Panc1 (cell line): ENCODE measurements at regions not wholly inside any gene's neighbourhood (a gene's known extent, or its start where the extent isn't known, plus 50 kb on each side); places are given as distances from the start of the nearest gene placed in this dataset.

Experiments
- ATAC-seq: fragments of 200-7000 bp; cut with Tn5 transposase; 2 replicates; pipeline ENCODE4 v1.9.1; 2020; ENCODE audit warnings: mild to moderate bottlenecking, moderate library complexity
- BruUV-seq: library from RNA; stranded (reverse); fragments of 400-500 nt; replicated peaks from 2 replicates; lab custom pipeline; 2021; lab: Mats Ljungman, UMichigan
- CTCF ChIA-PET: fragments of 300-600 bp; sonication (Branson Sonifier 250); formaldehyde crosslinking; loops from one replicate; lab custom pipeline; 2022; ENCODE audit warnings: antibody characterized with exemption; lab: Charles Lee
- POLR2A ChIA-PET: fragments of 300-600 bp; sonication (Branson Sonifier 250); formaldehyde crosslinking; loops from one replicate; lab custom pipeline; 2022; ENCODE audit warnings: antibody characterized with exemption; lab: Charles Lee
- DNase-seq: peaks from one replicate; pipeline ENCODE4 v3.0.0-alpha.2; 2010; ENCODE audit warnings: low read depth, low spot score
- H3K27ac ChIP-seq: 2 replicates; pipeline ENCODE4 v1.5.1; 2011; ENCODE audit warnings: mild to moderate bottlenecking, low read length, inconsistent platforms
- H3K27me3 ChIP-seq: fragments of 200-500 bp; sonication (Bioruptor generic); 2 replicates; pipeline ENCODE4 v1.6.0; 2014; ENCODE audit warnings: low read length, inconsistent platforms; ENCODE audit not compliant: control insufficient read depth, insufficient read depth
- H3K36me3 ChIP-seq: fragments of 200-500 bp; sonication (Bioruptor generic); 2 replicates; pipeline ENCODE4 v1.5.1; 2014; ENCODE audit warnings: inconsistent platforms, mild to moderate bottlenecking, low read length, moderate library complexity; ENCODE audit not compliant: control insufficient read depth, insufficient read depth
- H3K4me1 ChIP-seq: 2 replicates; pipeline ENCODE4 v1.5.1; 2011; ENCODE audit warnings: inconsistent platforms, mild to moderate bottlenecking, low read length, moderate library complexity; ENCODE audit not compliant: control insufficient read depth, insufficient read depth
- H3K4me3 ChIP-seq, 2 experiments: 2 replicates each; pipeline ENCODE4 v1.5.1; 2011 to 2012; ENCODE audit warnings: low read depth in 2 of 2, low read length in 2 of 2, mild to moderate bottlenecking in 2 of 2, inconsistent platforms in 1 of 2, moderate library complexity in 1 of 2
- H3K9me3 ChIP-seq: fragments of 200-500 bp; sonication (Bioruptor generic); 2 replicates; pipeline ENCODE4 v1.5.1; 2014; ENCODE audit warnings: low read depth, mild to moderate bottlenecking, inconsistent platforms, low read length, moderate library complexity; ENCODE audit not compliant: control insufficient read depth, insufficient read depth
- CTCF ChIP-seq: fragments of 450-650 bp; IDR thresholded peaks from 2 replicates; pipeline ENCODE4 v1.5.1; 2017; ENCODE audit warnings: mild to moderate bottlenecking
- POLR2AphosphoS5 ChIP-seq: IDR thresholded peaks from 2 replicates; pipeline ENCODE4 v1.6.1; 2012; ENCODE audit warnings: mild to moderate bottlenecking, low read depth, low read length, moderate library complexity
- REST ChIP-seq, 2 experiments: IDR thresholded peaks; 2 replicates each; pipeline ENCODE4 v1.6.1; 2011 to 2012; ENCODE audit warnings: low read depth in 2 of 2, control low read depth in 1 of 2, low read length in 1 of 2, mild to moderate bottlenecking in 1 of 2, moderate library complexity in 1 of 2; ENCODE audit not compliant: insufficient read depth in 1 of 2
- SIN3A ChIP-seq: IDR thresholded peaks from 2 replicates; pipeline ENCODE4 v1.6.1; 2012; ENCODE audit warnings: low read depth, mild to moderate bottlenecking, low read length, moderate library complexity, borderline replicate concordance; ENCODE audit not compliant: insufficient read depth
- TCF7L2 ChIP-seq: IDR thresholded peaks from 2 replicates; pipeline ENCODE4 v1.6.1; 2011; ENCODE audit warnings: mild to moderate bottlenecking, low read depth, low read length, inconsistent platforms
- in situ Hi-C: cut with HindIII; loops from 2 replicates; pipeline ENCODE4 v1.10.0; 2016; ENCODE audit warnings: low sequenced_read_pairs, low pct_unique_long_range_greater_than_20kb
- intact Hi-C: fragments of 100-400 bp; cut with micrococcal nuclease; formaldehyde crosslinking; loops from one replicate; pipeline ENCODE4 v1.10.0; 2022; ENCODE audit not compliant: unreplicated experiment

- no peak for TF ChIP-seq REST (IDR thresholded peaks at IDR 0.05; ENCODE audit: insufficient read depth in 1 of 2, low read depth in 2 of 2, low read length in 1 of 2)
Measured at GRCh38 chr9:738209-738915, 103.1 kb upstream of the DMRT1 start (continued).

- ChIA-PET POLR2A (no interaction called here), CTCF (no interaction called here)
- no peak for DNase-seq
- ATAC-seq = no peak
- Histone ChIP-seq H3K27ac (no peak overlapping the region), H3K4me1 (no peaks in the 10 kb centered on the region), H3K36me3 (no peaks in the 10 kb centered on the region), H3K27me3 (no peaks in the 10 kb centered on the region), H3K9me3 (no peaks in the 10 kb centered on the region), H3K4me3 (no peak overlapping the region)
- TF ChIP-seq CTCF (no peak), REST (IDR thresholded peaks at IDR 0.05; ENCODE audit: insufficient read depth in 1 of 2, low read depth in 2 of 2, low read length in 1 of 2) (no peak), POLR2AphosphoS5 (no peak), TCF7L2 (no peak), SIN3A (no peak)
- intact Hi-C loops = no loop called here
- in situ Hi-C loops = no loop called here
- BruUV-seq = no TSS peak
Measured at GRCh38 chr9:739362-739761, 102.1 kb upstream of the DMRT1 start.

GRCh38 chr9:740221-740620 is 101.3 kb upstream of the DMRT1 start:
- POLR2A ChIA-PET = no interaction called here
- Histone ChIP-seq H3K27ac (no peak overlapping the region), H3K9me3 (no peaks in the 10 kb centered on the region), H3K4me3 (no peak overlapping the region), H3K27me3 (no peaks in the 10 kb centered on the region), H3K4me1 (no peaks in the 10 kb centered on the region), H3K36me3 (no peaks in the 10 kb centered on the region)
- ATAC-seq = no peak
- intact Hi-C loops = no loop called here
- CTCF ChIA-PET = no interaction called here
- BruUV-seq = no TSS peak
- no peak for DNase-seq
- in situ Hi-C loops = no loop called here
- TF ChIP-seq CTCF (no peak), TCF7L2 (no peak), REST (IDR thresholded peaks at IDR 0.05; ENCODE audit: insufficient read depth in 1 of 2, low read depth in 2 of 2, low read length in 1 of 2) (no peak), SIN3A (no peak)
